ENCODE measurements at regions not wholly inside any gene's neighbourhood (a gene's known extent, or its start where the extent isn't known, plus 50 kb on each side); places are given as distances from the start of the nearest gene placed in this dataset.
"Not testable (repeated sequence)": the region's sequence is repeated elsewhere in the genome, so short reads cannot be mapped to it uniquely, and the experiment has no call there.

GRCh38 chr13:65936249-65936648 lies 1293.9 kb downstream of the PCDH9 start:
- no peak overlapping the region for H3K4me3 ChIP-seq (ENCODE audit: low read depth, low read length)
- TF ChIP-seq CTCF (IDR thresholded peaks at IDR 0.05; ENCODE audit: insufficient read depth, low read depth, low read length, missing control alignments), result no peak
- no peak for DNase-seq (ENCODE audit: low read depth)

GRCh38 chr13:65932587-65933239 lies 1297.4 kb downstream of the PCDH9 start:
- H3K4me3 ChIP-seq (ENCODE audit: low read depth, low read length), result no peak overlapping the region
- no peak for DNase-seq (ENCODE audit: low read depth)
- no peak for TF ChIP-seq CTCF (IDR thresholded peaks at IDR 0.05; ENCODE audit: insufficient read depth, low read depth, low read length, missing control alignments)

GRCh38 chr13:65932013-65932412 lies 1298.1 kb downstream of the PCDH9 start:
- no peak for DNase-seq (ENCODE audit: low read depth)
- TF ChIP-seq CTCF (IDR thresholded peaks at IDR 0.05; ENCODE audit: insufficient read depth, low read depth, low read length, missing control alignments), result no peak
- H3K4me3 ChIP-seq (ENCODE audit: low read depth, low read length), result no peak overlapping the region

GRCh38 chr13:65929436-65929835 lies 1300.7 kb downstream of the PCDH9 start:
- no peak for TF ChIP-seq CTCF (IDR thresholded peaks at IDR 0.05; ENCODE audit: insufficient read depth, low read depth, low read length, missing control alignments)
- no peak for DNase-seq (ENCODE audit: low read depth)
- H3K4me3 ChIP-seq (ENCODE audit: low read depth, low read length), result no peak overlapping the region

- no peak for DNase-seq (ENCODE audit: low read depth)
- no peak for TF ChIP-seq CTCF (IDR thresholded peaks at IDR 0.05; ENCODE audit: insufficient read depth, low read depth, low read length, missing control alignments)
- no peak overlapping the region for H3K4me3 ChIP-seq (ENCODE audit: low read depth, low read length)
These were observed 1303.4 kb downstream of the PCDH9 start for GRCh38 chr13:65926750-65927171.

GRCh38 chr13:65922846-65923245 lies 1307.3 kb downstream of the PCDH9 start:
- H3K4me3 ChIP-seq (ENCODE audit: low read depth, low read length); DNase-seq (ENCODE audit: low read depth): not testable (repeated sequence)

- no peak for DNase-seq (ENCODE audit: low read depth)
- TF ChIP-seq CTCF (IDR thresholded peaks at IDR 0.05; ENCODE audit: insufficient read depth, low read depth, low read length, missing control alignments), result no peak
- H3K4me3 ChIP-seq (ENCODE audit: low read depth, low read length), result no peak overlapping the region
These were observed 1308.2 kb downstream of the PCDH9 start for GRCh38 chr13:65921933-65922332.
